Vagina (tissue), 2 donors: ENCODE measurements at regions not wholly inside any gene's neighbourhood (a gene's known extent, or its start where the extent isn't known, plus 50 kb on each side); places are given as distances from the start of the nearest gene placed in this dataset.

Experiments
- DNase-seq, 2 donors: peaks; one replicate each; pipeline ENCODE4 v3.0.0-alpha.2; 2017; ENCODE audit errors: extremely low spot score in 2 of 2
- H3K27ac ChIP-seq: fragments of 200-600 bp; sonication (generic); one replicate; pipeline ENCODE4 v1.5.1; 2019
- H3K27me3 ChIP-seq: fragments of 200-600 bp; sonication (generic); one replicate; pipeline ENCODE4 v1.5.1; 2019
- H3K36me3 ChIP-seq, 2 donors: fragments of 200-600 bp; sonication (generic); one replicate each; pipeline ENCODE4 v1.5.1; 2017 to 2019
- H3K4me1 ChIP-seq: fragments of 200-600 bp; sonication (generic); one replicate; pipeline ENCODE4 v1.5.1; 2019
- H3K4me3 ChIP-seq, 2 donors: fragments of 200-600 bp; sonication (generic); 1 replicate in 1 of 2; 2 replicates in 1 of 2; pipeline ENCODE4 v1.5.1; 2016 to 2019
- H3K9me3 ChIP-seq: fragments of 200-600 bp; sonication (generic); one replicate; pipeline ENCODE4 v1.5.1; 2019
- CTCF ChIP-seq, 3 experiments: fragments of 450-650 bp in 2 of 3; fragments of 200-600 bp in 1 of 3; sonication (generic) in 1 of 3; IDR thresholded peaks; one replicate each; pipeline ENCODE4 v1.5.1; 2017 to 2019; ENCODE audit warnings: antibody characterized with exemption in 3 of 3, mild to moderate bottlenecking in 2 of 3, moderate library complexity in 2 of 3
- POLR2A ChIP-seq, 2 donors: fragments of 450-650 bp; IDR thresholded peaks; one replicate each; pipeline ENCODE4 v1.6.1; 2017; ENCODE audit warnings: antibody characterized with exemption in 2 of 2, mild to moderate bottlenecking in 2 of 2, moderate library complexity in 2 of 2
- POLR2AphosphoS5 ChIP-seq, 2 donors: sonication (generic); formaldehyde crosslinking; IDR thresholded peaks; one replicate each; pipeline ENCODE4 v1.9.0; 2017; ENCODE audit warnings: antibody characterized with exemption in 2 of 2, mild to moderate bottlenecking in 2 of 2, low read depth in 1 of 2; ENCODE audit not compliant: insufficient read depth in 1 of 2
- intact Hi-C: fragments of 100-400 bp; cut with DNase I; formaldehyde crosslinking; loops from one replicate; pipeline ENCODE4 v1.15.1; 2023

GRCh38 chr3:24033818-24034217 lies 88.7 kb downstream of the NR1D2 start:
- H3K27me3 ChIP-seq = no peaks in the 10 kb centered on the region
- H3K4me1 ChIP-seq = no peaks in the 10 kb centered on the region
- TF ChIP-seq POLR2AphosphoS5 (IDR thresholded peaks at IDR 0.05; ENCODE audit: insufficient read depth in 1 of 2, low read depth in 1 of 2) = no peak
- TF ChIP-seq CTCF (IDR thresholded peaks at IDR 0.05) = no peak
- TF ChIP-seq POLR2A (IDR thresholded peaks at IDR 0.05) = no peak
- no peak overlapping the region for H3K27ac ChIP-seq
- no peaks in the 10 kb centered on the region for H3K36me3 ChIP-seq
- intact Hi-C loops = no loop called here
- no peak overlapping the region for H3K4me3 ChIP-seq
- no peak for DNase-seq
- no peaks in the 10 kb centered on the region for H3K9me3 ChIP-seq

- H3K27ac ChIP-seq = no peak overlapping the region
- H3K36me3 ChIP-seq = no peaks in the 10 kb centered on the region
- no peak for TF ChIP-seq CTCF (IDR thresholded peaks at IDR 0.05)
- no peak for TF ChIP-seq POLR2A (IDR thresholded peaks at IDR 0.05)
- TF ChIP-seq POLR2AphosphoS5 (IDR thresholded peaks at IDR 0.05; ENCODE audit: insufficient read depth in 1 of 2, low read depth in 1 of 2) = no peak
- no peak overlapping the region for H3K4me3 ChIP-seq
- no peaks in the 10 kb centered on the region for H3K4me1 ChIP-seq
- H3K9me3 ChIP-seq = no peaks in the 10 kb centered on the region
- no peak for DNase-seq
- no peaks in the 10 kb centered on the region for H3K27me3 ChIP-seq
- intact Hi-C loops = no loop called here
Measured at GRCh38 chr3:24034464-24034863, 89.4 kb downstream of the NR1D2 start.

- Histone ChIP-seq H3K4me1 (peaks cover 16% of the 10 kb centered on the region), H3K4me3 (no peak overlapping the region), H3K9me3 (no peaks in the 10 kb centered on the region), H3K36me3 (no peaks in the 10 kb centered on the region), H3K27ac (no peak overlapping the region), H3K27me3 (no peaks in the 10 kb centered on the region)
- intact Hi-C loops = no loop called here
- no peak for DNase-seq
- TF ChIP-seq POLR2AphosphoS5 (IDR thresholded peaks at IDR 0.05; ENCODE audit: insufficient read depth in 1 of 2, low read depth in 1 of 2) = no peak
- TF ChIP-seq CTCF (IDR thresholded peaks at IDR 0.05) = no peak
- no peak for TF ChIP-seq POLR2A (IDR thresholded peaks at IDR 0.05)
Measured at GRCh38 chr3:24037971-24038370, 92.9 kb downstream of the NR1D2 start.

- Histone ChIP-seq H3K4me1 (peaks cover 27% of the 10 kb centered on the region), H3K9me3 (no peaks in the 10 kb centered on the region), H3K27ac (no peak overlapping the region), H3K27me3 (no peaks in the 10 kb centered on the region), H3K4me3 (no peak overlapping the region), H3K36me3 (no peaks in the 10 kb centered on the region)
- intact Hi-C loops = no loop called here
- no peak for TF ChIP-seq CTCF (IDR thresholded peaks at IDR 0.05)
- TF ChIP-seq POLR2AphosphoS5 (IDR thresholded peaks at IDR 0.05; ENCODE audit: insufficient read depth in 1 of 2, low read depth in 1 of 2) = no peak
- TF ChIP-seq POLR2A (IDR thresholded peaks at IDR 0.05) = no peak
- no peak for DNase-seq
Measured at GRCh38 chr3:24040311-24040710, 95.2 kb downstream of the NR1D2 start.

GRCh38 chr3:24042174-24043059 lies 97.3 kb downstream of the NR1D2 start:
- Histone ChIP-seq H3K9me3 (no peaks in the 10 kb centered on the region), H3K27ac (peak overlapping the region; percentile 89), H3K4me3 (peak overlapping the region; percentile 7 to 8), H3K4me1 (peaks cover 37% of the 10 kb centered on the region), H3K36me3 (no peaks in the 10 kb centered on the region), H3K27me3 (no peaks in the 10 kb centered on the region)
- TF ChIP-seq POLR2A (IDR thresholded peaks at IDR 0.05) = no peak
- peak; percentile 17 to 97 for TF ChIP-seq POLR2AphosphoS5 (IDR thresholded peaks at IDR 0.05; ENCODE audit: insufficient read depth in 1 of 2, low read depth in 1 of 2)
- intact Hi-C loops = no loop called here
- DNase-seq = no peak
